ENCODE measurements at regions not wholly inside any gene's neighbourhood (a gene's known extent, or its start where the extent isn't known, plus 50 kb on each side); places are given as distances from the start of the nearest gene placed in this dataset.

DNA sequence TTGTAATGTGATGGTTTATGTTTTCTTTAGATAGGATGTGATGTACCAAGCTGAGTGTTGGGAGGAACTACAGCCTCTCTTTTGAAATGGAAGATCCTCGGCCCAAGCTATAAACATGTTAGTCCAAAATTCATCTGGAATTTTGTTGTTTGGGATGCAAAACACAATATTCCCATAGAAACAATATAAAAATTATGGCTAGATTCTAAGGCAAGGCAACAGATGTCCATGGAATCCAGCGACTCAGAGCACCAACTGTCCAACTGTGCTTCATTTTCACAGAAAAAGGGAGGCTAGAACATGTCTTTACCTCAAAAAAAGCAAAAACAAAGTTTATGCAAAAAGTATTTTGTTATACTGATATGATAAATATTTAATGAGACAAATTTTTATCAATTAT, 52.4 kb upstream of the ATP8B1 start (continued):
- TF ChIP-seq POLR2AphosphoS2 (conservative IDR thresholded peaks at IDR 0.05; ENCODE audit: low read length) = no peak
- TF ChIP-seq BHLHE40 (IDR thresholded peaks at IDR 0.05; ENCODE audit: low read depth, low read length) = no peak

DNA sequence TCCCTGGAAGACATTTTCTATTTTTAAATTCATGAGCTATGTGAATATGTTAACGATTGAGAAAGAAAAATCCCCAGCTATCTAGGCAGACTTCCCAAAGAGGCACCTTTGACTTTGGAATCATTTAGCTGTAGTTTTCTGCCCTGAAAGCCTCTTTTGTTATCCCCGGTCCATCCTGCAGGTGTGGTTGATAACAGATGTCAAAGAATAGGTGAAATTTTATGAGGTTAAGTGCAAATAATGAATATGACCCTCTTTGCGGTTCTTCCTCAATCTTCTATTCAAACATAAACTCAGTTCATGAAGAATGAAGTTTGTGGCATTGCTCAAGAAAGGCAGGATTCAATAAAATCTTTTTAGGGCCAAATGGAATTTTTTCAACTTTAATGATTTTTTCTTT, 51.6 kb upstream of the ATP8B1 start:
- no peak for TF ChIP-seq EHF (CRISPR knock-in tag; IDR thresholded peaks at IDR 0.05)
- no peak for TF ChIP-seq KDM5A (IDR thresholded peaks at IDR 0.05)
- TF ChIP-seq, protein P1, sequence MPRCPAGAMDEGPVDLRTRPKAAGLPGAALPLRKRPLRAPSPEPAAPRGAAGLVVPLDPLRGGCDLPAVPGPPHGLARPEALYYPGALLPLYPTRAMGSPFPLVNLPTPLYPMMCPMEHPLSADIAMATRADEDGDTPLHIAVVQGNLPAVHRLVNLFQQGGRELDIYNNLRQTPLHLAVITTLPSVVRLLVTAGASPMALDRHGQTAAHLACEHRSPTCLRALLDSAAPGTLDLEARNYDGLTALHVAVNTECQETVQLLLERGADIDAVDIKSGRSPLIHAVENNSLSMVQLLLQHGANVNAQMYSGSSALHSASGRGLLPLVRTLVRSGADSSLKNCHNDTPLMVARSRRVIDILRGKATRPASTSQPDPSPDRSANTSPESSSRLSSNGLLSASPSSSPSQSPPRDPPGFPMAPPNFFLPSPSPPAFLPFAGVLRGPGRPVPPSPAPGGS (IDR thresholded peaks at IDR 0.05) = no peak
- TF ChIP-seq HOXB13 (CRISPR knock-in tag; IDR thresholded peaks at IDR 0.05; ENCODE audit: low read depth) = no peak
- no peak for TF ChIP-seq HOXA7 (CRISPR knock-in tag; IDR thresholded peaks at IDR 0.05)
- TF ChIP-seq, protein P2, sequence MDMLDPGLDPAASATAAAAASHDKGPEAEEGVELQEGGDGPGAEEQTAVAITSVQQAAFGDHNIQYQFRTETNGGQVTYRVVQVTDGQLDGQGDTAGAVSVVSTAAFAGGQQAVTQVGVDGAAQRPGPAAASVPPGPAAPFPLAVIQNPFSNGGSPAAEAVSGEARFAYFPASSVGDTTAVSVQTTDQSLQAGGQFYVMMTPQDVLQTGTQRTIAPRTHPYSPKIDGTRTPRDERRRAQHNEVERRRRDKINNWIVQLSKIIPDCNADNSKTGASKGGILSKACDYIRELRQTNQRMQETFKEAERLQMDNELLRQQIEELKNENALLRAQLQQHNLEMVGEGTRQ (IDR thresholded peaks at IDR 0.05) = no peak
- TF ChIP-seq HEYL (CRISPR knock-in tag; IDR thresholded peaks at IDR 0.05) = no peak
- TF ChIP-seq MAZ (IDR thresholded peaks at IDR 0.05; ENCODE audit: borderline replicate concordance, low read depth, low read length) = no peak
- no peak for TF ChIP-seq ESRRA (IDR thresholded peaks at IDR 0.05; ENCODE audit: borderline replicate concordance, low read length)
- TF ChIP-seq, protein P3, sequence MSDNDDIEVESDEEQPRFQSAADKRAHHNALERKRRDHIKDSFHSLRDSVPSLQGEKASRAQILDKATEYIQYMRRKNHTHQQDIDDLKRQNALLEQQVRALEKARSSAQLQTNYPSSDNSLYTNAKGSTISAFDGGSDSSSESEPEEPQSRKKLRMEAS (IDR thresholded peaks at IDR 0.05) = no peak
- TF ChIP-seq JUN (IDR thresholded peaks at IDR 0.05) = no peak
- no peak for TF ChIP-seq HDAC2 (IDR thresholded peaks at IDR 0.05)
- H3K4me1 ChIP-seq = no peaks in the 10 kb centered on the region
- CTCF ChIA-PET = no interaction called here
- WGBS (ENCODE audit: missing lambda C conversion rate) = 34% methylated on average over 3 of the region's 3 CpGs
- no peak overlapping the region for H3K4me2 ChIP-seq
- no peak overlapping the region for H3K4me3 ChIP-seq
- no peak for FAIRE-seq
- POLR2A ChIA-PET = no interaction called here
- H3K9me3 ChIP-seq = no peaks in the 10 kb centered on the region
- ATAC-seq = no peak
- DNase-seq (ENCODE audit: low read depth in 1 of 2, low spot score in 1 of 2) = no peak
- H3K27ac ChIP-seq = no peak overlapping the region

DNA sequence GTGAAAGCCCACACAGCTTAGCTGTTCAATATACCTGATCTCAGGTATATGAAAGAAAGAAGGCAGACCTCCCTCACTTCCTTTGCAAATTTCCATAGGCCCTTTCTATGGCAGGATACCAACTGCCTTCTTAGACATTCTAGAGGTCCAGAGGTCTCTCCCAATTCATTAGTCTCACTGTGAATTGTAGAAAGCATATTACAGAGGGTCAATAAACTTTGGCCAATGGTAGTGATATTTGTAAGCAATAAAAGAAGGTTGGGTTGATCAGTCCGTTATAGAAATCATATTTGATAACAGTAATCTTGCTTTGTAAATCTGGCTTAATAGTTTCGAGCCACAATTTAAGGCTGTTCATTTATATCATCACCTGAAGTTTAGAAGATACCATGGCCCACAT, 50.7 kb upstream of the ATP8B1 start:
- Histone ChIP-seq H3K4me3 (no peak overlapping the region), H3K27ac (no peak overlapping the region), H3K4me2 (no peak overlapping the region), H3K4me1 (no peaks in the 10 kb centered on the region), H3K9me3 (no peaks in the 10 kb centered on the region)
- CTCF ChIA-PET = no interaction called here
- 93% methylated on average over 2 of the region's 2 CpGs for WGBS (ENCODE audit: missing lambda C conversion rate)
- ATAC-seq = no peak
- no peak for FAIRE-seq
- TF ChIP-seq ZC3H11A (IDR thresholded peaks at IDR 0.05) (no peak), JUNB (IDR thresholded peaks at IDR 0.05) (no peak), RFX5 (IDR thresholded peaks at IDR 0.05) (no peak), ZFP36 (IDR thresholded peaks at IDR 0.05; ENCODE audit: borderline replicate concordance, partially characterized antibody) (no peak), MAFK (IDR thresholded peaks at IDR 0.05; ENCODE audit: partially characterized antibody) (no peak), EP300 (IDR thresholded peaks at IDR 0.05) (no peak), MYC (IDR thresholded peaks at IDR 0.05; ENCODE audit: borderline replicate concordance, low read length) (no peak), KDM5A (IDR thresholded peaks at IDR 0.05) (no peak), POLR2AphosphoS2 (conservative IDR thresholded peaks at IDR 0.05; ENCODE audit: low read length) (no peak), EHMT2 (IDR thresholded peaks at IDR 0.05; ENCODE audit: low read depth) (no peak)
- TF ChIP-seq, protein P4, sequence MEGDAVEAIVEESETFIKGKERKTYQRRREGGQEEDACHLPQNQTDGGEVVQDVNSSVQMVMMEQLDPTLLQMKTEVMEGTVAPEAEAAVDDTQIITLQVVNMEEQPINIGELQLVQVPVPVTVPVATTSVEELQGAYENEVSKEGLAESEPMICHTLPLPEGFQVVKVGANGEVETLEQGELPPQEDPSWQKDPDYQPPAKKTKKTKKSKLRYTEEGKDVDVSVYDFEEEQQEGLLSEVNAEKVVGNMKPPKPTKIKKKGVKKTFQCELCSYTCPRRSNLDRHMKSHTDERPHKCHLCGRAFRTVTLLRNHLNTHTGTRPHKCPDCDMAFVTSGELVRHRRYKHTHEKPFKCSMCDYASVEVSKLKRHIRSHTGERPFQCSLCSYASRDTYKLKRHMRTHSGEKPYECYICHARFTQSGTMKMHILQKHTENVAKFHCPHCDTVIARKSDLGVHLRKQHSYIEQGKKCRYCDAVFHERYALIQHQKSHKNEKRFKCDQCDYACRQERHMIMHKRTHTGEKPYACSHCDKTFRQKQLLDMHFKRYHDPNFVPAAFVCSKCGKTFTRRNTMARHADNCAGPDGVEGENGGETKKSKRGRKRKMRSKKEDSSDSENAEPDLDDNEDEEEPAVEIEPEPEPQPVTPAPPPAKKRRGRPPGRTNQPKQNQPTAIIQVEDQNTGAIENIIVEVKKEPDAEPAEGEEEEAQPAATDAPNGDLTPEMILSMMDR (IDR thresholded peaks at IDR 0.05) = no peak
- TF ChIP-seq, protein P5, sequence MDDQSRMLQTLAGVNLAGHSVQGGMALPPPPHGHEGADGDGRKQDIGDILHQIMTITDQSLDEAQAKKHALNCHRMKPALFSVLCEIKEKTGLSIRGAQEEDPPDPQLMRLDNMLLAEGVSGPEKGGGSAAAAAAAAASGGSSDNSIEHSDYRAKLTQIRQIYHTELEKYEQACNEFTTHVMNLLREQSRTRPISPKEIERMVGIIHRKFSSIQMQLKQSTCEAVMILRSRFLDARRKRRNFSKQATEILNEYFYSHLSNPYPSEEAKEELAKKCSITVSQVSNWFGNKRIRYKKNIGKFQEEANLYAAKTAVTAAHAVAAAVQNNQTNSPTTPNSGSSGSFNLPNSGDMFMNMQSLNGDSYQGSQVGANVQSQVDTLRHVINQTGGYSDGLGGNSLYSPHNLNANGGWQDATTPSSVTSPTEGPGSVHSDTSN (IDR thresholded peaks at IDR 0.05) = no peak
- TF ChIP-seq, protein P6, sequence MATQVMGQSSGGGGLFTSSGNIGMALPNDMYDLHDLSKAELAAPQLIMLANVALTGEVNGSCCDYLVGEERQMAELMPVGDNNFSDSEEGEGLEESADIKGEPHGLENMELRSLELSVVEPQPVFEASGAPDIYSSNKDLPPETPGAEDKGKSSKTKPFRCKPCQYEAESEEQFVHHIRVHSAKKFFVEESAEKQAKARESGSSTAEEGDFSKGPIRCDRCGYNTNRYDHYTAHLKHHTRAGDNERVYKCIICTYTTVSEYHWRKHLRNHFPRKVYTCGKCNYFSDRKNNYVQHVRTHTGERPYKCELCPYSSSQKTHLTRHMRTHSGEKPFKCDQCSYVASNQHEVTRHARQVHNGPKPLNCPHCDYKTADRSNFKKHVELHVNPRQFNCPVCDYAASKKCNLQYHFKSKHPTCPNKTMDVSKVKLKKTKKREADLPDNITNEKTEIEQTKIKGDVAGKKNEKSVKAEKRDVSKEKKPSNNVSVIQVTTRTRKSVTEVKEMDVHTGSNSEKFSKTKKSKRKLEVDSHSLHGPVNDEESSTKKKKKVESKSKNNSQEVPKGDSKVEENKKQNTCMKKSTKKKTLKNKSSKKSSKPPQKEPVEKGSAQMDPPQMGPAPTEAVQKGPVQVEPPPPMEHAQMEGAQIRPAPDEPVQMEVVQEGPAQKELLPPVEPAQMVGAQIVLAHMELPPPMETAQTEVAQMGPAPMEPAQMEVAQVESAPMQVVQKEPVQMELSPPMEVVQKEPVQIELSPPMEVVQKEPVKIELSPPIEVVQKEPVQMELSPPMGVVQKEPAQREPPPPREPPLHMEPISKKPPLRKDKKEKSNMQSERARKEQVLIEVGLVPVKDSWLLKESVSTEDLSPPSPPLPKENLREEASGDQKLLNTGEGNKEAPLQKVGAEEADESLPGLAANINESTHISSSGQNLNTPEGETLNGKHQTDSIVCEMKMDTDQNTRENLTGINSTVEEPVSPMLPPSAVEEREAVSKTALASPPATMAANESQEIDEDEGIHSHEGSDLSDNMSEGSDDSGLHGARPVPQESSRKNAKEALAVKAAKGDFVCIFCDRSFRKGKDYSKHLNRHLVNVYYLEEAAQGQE (IDR thresholded peaks at IDR 0.05) = no peak
- TF ChIP-seq, protein P7, sequence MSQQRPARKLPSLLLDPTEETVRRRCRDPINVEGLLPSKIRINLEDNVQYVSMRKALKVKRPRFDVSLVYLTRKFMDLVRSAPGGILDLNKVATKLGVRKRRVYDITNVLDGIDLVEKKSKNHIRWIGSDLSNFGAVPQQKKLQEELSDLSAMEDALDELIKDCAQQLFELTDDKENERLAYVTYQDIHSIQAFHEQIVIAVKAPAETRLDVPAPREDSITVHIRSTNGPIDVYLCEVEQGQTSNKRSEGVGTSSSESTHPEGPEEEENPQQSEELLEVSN (IDR thresholded peaks at IDR 0.05; ENCODE audit: borderline replicate concordance, low read depth) = no peak
- DNase-seq (ENCODE audit: low read depth in 1 of 2, low spot score in 1 of 2) = no peak
- POLR2A ChIA-PET = no interaction called here

Data from A549 (cell line).